ENCODE measurements at regions not wholly inside any gene's neighbourhood (a gene's known extent, or its start where the extent isn't known, plus 50 kb on each side); places are given as distances from the start of the nearest gene placed in this dataset.

DNA sequence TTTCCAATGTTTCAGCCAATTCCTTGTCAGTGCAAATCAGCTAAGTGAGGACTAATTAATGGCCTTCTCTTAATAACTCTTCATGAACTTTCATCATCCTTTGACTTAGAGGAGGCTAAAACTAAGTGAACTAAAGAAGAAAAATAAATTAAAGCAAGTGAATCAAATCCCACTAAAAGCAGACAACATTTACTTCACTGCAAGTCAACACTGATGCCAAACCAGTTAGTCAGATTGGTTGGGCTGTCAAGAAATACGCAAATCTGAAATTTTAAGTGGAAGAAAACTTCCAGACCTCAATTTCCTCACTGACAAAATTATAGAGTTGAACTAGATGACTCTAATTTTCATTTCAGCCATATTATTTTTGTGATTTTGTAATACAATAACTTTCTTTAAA is 137.2 kb upstream of the PRLR start:
- DNase-seq (ENCODE audit: extremely low read depth, low read depth) = no peak

- no peak for DNase-seq (ENCODE audit: extremely low read depth, low read depth)
These were observed 135.5 kb upstream of the PRLR start for GRCh38 chr5:35365758-35366157.

- DNase-seq (ENCODE audit: extremely low read depth, low read depth) = no peak
These were observed 134.1 kb upstream of the PRLR start for GRCh38 chr5:35364350-35364749.

DNA sequence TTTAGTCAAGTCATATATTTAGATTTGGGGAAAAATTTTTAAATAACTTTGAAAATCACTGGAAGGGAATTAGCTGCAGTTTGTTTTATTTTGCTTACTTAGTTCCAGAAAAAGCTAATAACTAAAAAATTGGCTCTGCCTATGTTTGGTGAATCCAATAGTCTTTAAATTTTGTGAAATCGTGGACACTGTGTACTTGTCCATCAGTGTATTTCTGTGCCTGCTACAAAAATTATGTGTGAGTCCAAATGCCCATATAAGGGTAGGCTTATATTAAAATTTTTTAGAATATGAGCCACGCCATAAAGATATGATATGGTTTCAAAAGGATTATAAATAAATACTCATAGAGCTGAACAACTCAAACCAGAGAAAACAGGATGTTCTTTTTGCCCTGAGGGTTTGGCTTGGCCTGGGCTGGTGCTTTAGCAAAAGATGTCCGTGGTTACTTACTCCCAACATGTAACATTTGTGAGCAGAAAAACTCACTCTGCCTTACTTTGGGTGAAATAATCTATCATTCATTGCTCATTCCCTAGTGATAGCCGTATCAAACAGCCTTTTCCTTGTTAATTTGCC is 133.2 kb upstream of the PRLR start:
- no peak for DNase-seq (ENCODE audit: extremely low read depth, low read depth)

DNA sequence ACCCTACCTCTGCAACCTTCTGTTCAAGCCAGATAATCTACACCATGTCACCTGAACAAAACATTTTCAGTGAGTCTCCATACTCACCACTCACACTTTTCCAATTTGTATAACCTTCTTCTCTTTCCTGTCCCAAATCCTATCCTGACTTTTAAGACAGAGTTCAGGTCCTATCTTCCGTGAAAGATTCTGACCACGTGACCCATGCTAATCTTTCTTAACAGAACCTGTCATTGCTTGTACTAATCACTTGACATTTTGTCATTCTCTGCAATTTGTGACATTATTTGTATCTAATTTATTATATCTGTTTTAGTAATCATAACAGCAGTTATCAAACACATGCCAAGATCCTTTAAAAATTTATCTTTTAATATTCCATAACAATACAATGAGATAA is 132.5 kb upstream of the PRLR start:
- no peak for DNase-seq (ENCODE audit: extremely low read depth, low read depth)

DNA sequence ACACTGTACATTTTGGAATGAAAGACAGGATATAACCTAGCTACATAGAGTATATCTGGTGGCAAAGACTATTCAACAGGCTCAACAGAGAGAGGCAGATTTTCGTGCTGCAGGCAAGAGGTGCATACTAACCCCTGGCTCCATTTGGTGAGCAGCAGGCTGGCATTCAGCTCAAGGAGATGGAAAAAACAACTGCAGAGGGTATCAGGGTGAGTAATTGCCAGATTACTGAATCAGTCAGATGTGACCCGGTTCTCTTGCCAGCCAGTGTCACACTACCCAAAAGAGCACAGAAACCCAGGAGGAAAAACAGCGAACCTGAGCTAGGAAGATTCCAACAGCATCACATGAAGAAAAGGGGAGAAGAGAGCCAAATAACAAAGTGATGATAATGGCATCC is 130.4 kb upstream of the PRLR start:
- DNase-seq (ENCODE audit: extremely low read depth, low read depth) = no peak

DNA sequence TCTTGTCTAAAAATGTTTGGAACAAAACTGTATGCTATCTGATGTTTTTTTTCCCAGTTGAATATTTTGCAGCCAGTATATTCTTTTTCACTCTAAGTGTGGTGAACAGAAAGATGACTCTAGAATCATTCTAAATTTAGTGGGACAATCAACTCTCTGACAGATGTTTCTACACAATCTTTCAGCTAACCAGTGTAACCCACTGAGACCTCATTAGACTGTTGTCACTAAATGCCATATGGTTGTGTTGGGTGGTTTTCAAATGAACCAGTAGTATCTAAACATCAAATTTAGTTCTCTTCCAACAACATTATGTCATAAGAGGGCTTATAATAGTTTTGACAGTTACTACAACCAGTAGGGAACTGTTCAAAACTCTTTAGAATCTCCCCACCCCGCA is 129.6 kb upstream of the PRLR start:
- no peak for DNase-seq (ENCODE audit: extremely low read depth, low read depth)

DNA sequence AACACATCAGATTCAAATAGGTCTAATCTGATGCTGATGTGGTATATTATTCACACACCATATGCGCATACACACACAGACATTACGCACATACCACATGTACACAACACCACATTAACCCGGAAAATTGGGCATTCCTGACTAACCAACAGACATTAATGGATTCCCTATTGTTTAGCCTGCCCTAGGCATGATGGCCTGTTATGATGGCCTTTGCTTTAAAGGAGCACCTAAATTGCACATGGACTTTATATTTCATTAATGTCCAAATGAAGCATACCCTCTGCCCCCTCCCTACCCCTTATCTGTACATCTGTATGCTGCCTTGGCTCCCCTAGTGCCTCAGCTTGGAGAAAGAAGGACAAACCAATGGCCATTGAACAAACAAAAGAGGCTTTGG is 127.7 kb upstream of the PRLR start:
- no peak for DNase-seq (ENCODE audit: extremely low read depth, low read depth)

DNA sequence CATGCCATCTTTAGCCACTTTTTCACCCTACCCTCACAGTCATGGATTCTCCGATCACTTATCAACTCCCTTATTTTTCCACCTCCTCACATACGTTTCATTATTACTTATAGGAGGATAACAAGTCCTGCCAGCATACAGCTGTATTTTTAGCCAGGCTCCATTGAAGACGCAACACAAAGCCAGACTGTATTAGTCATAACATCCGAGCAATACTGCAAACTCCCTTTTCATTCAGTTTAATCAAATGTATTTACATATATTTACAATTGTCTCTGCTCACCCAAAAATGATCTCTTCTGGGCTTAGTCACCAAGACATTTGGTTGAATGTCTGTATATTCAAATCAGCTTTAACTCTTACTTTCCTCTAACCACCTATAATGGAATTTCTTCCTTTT is 126.4 kb upstream of the PRLR start:
- no peak for DNase-seq (ENCODE audit: extremely low read depth, low read depth)

DNA sequence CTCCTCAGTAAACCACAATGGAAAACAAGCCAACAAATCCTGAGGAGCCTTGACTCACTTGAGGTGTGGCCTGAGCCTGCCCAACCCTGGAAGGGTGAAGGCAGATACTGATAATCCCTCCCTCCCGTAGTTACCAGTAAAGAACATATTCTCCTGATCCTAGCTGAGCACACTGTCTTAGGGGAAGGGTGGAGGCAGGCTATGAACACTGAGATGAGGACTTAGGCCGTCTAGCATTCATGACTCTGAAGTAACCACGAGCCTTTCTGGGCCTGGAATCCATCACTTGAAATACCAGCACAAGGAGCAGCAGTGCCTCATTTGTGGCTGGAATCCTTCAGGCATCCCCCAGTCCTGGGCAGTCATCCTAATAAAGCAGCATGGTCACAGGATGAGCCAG is 124.5 kb upstream of the PRLR start:
- no peak for DNase-seq (ENCODE audit: extremely low read depth, low read depth)

DNA sequence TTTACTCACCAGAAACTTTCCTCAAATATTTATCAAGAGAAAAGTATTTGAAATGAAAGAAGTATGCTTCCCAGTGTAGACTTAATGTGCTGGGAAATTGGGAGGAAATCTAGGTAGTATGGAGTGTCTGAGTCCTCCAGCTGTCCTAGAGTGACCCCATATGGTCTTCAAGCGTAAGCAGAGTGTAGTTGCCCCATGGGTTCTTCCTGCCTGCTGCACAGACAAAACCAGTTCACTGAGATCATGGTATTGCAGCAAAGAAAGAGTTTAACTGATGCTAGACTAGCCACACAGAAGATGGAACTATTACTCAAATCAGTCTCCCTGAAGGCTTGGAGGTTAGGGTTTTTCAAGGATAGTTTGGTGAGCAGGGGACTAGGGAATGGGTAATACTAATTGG is 114.9 kb upstream of the PRLR start:
- DNase-seq (ENCODE audit: extremely low read depth, low read depth) = no peak

DNA sequence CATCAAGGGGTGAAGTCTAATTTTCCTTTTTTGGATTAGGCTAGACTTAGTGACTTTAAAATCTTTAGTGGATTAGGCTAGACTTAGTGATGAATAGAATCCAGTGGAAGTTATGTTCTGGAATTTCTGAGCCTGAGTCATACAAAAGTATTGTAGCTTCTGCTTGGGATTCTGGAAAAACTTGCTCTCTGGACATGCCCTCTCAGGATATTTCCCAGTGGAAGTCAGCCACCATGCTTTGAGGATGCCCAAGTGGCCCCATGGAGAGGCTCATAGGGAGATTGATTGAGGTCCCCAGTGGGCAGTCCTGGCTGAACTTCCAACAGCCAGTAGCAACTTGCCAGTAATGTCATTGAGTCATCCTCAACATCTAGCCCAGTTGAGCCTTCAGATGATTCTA is 112.4 kb upstream of the PRLR start:
- no peak for DNase-seq (ENCODE audit: extremely low read depth, low read depth)

GRCh38 chr5:35341189-35341588 is 110.9 kb upstream of the PRLR start:
- no peak for DNase-seq (ENCODE audit: extremely low read depth, low read depth)

DNA sequence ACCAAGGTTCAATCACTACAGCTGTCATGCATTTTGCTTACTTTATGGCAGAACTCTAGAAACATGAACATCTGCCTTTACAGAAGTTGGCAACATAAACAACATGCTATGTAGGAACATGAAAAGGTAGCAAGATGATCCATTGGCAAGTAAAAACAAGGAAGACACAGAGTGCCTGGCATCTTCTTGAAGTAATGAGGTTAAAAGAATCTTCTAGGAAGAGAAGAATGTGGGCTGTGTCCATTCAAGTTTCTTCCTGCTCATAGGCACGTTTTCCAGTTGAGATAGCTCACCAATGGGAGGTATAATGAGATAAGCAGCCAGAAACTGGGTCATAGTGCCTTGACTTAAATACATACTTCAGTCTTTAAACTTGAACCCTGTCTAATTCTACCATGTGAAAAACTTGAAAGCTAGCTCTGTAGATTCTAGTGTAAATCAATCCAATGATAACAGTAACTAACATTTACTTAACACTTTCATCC is 109.4 kb upstream of the PRLR start:
- DNase-seq (ENCODE audit: extremely low read depth, low read depth) = no peak

GRCh38 chr5:35339006-35339405 is 108.7 kb upstream of the PRLR start:
- DNase-seq (ENCODE audit: extremely low read depth, low read depth) = no peak

DNA sequence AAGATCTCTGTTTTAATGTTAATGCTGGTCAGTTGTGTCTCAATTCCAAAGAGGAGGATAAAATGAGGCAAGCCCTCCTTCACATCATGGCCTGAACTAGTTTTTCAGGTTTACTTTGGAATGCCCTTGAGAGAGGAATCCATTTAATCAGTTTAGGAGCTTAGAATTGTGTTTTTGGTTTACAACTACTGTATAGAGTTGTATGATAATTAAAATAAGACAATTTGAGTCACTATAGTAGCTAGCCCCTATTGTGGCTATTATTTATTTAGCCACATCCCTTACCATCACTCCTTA is 107.8 kb upstream of the PRLR start:
- DNase-seq (ENCODE audit: extremely low read depth, low read depth) = no peak

GRCh38 chr5:35337340-35338156 is 107.3 kb upstream of the PRLR start:
- DNase-seq (ENCODE audit: extremely low read depth, low read depth) = no peak

DNA sequence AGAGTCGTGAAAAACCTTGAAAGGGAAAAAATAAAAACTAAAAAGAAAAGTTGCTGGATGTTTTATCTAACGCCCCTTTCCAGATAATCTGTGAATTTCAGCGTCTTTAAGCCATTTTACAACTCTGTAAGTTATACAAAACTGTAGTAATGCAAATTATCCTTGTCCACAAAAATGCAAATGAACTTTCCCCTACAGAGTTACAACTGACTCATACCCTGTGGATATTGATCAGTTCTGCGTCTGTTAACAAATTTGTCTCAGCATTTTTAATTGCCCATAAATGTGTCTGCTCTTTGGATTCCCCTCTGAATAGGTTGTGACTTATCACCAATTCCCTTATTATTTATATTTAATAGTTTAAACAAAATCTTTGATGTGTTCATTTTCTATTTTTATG is 105.9 kb upstream of the PRLR start:
- DNase-seq (ENCODE audit: extremely low read depth, low read depth) = no peak

GRCh38 chr5:35335752-35336151 is 105.5 kb upstream of the PRLR start:
- DNase-seq (ENCODE audit: extremely low read depth, low read depth) = no peak

- no peak for DNase-seq (ENCODE audit: extremely low read depth, low read depth)
These were observed 103.1 kb upstream of the PRLR start for GRCh38 chr5:35333366-35333765.

- DNase-seq (ENCODE audit: extremely low read depth, low read depth) = no peak
These were observed 102.0 kb upstream of the PRLR start for GRCh38 chr5:35331956-35332950.

DNA sequence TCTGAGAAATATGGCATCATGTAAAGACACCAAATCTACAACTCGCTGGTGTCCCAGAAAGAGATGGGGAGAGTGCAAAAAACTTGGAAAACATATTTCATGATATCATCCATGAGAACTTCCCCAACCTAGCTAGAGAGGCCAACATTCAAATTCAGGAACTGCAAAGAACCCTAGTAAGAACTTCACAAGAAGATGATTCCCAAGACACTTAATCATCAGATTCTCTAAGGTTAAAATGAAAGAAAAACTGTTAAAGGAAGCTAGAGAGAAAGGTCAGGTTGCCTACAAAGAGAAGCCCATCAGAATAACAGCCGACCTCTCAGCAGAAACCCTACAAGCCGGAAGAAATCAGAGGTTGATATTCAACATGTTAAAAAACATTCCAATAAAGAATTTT is 95.5 kb upstream of the PRLR start:
- no peak for DNase-seq (ENCODE audit: extremely low read depth, low read depth)
